Uterus (tissue), 3 donors: ENCODE measurements at regions not wholly inside any gene's neighbourhood (a gene's known extent, or its start where the extent isn't known, plus 50 kb on each side); places are given as distances from the start of the nearest gene placed in this dataset.
"Not testable (repeated sequence)": the region's sequence is repeated elsewhere in the genome, so short reads cannot be mapped to it uniquely, and the experiment has no call there.

ENCODE experiments used
- DNase-seq, 2 donors: peaks; one replicate each; pipeline ENCODE4 v3.0.0-alpha.2; 2019 to 2020
- H3K27ac ChIP-seq, 2 donors: fragments of 200-600 bp; sonication (generic); 1 replicate in 1 of 2; 2 replicates in 1 of 2; pipeline ENCODE4 v1.5.1; 2016 to 2018
- H3K27me3 ChIP-seq, 2 donors: fragments of 200-600 bp; sonication (generic); one replicate each; pipeline ENCODE4 v1.5.1; 2018 to 2019; ENCODE audit warnings: control low read depth in 1 of 2
- H3K36me3 ChIP-seq, 2 donors: fragments of 200-600 bp; sonication (generic); one replicate each; pipeline ENCODE4 v1.5.1; 2019; ENCODE audit warnings: control low read depth in 1 of 2
- H3K4me1 ChIP-seq, 2 donors: fragments of 200-600 bp; sonication (generic); one replicate each; pipeline ENCODE4 v1.5.1; 2018 to 2019; ENCODE audit warnings: control low read depth in 1 of 2
- H3K4me3 ChIP-seq, 2 donors: fragments of 200-600 bp; sonication (generic); 1 replicate in 1 of 2; 2 replicates in 1 of 2; pipeline ENCODE4 v1.5.1; 2018 to 2019; ENCODE audit warnings: mild to moderate bottlenecking in 1 of 2
- H3K9me3 ChIP-seq, 2 donors: fragments of 200-600 bp; sonication (generic); one replicate each; pipeline ENCODE4 v1.5.1; 2019; ENCODE audit warnings: control low read depth in 1 of 2
- POLR2A ChIP-seq, 2 donors: fragments of 450-650 bp; IDR thresholded peaks; one replicate each; pipeline ENCODE4 v1.6.1; 2016; ENCODE audit warnings: antibody characterized with exemption in 2 of 2, mild to moderate bottlenecking in 1 of 2, moderate library complexity in 1 of 2
- intact Hi-C: fragments of 100-400 bp; cut with DNase I; formaldehyde crosslinking; loops from one replicate; pipeline ENCODE4 v1.15.1; 2023; ENCODE audit warnings: low total_unique reads
- TF ChIP-seq, protein P1 (sequence below), 4 experiments: fragments of 200-600 bp in 2 of 4; fragments of 450-650 bp in 2 of 4; sonication (generic) in 2 of 4; IDR thresholded peaks; one replicate each; pipeline ENCODE4 v1.5.1; 2016 to 2019; ENCODE audit warnings: antibody characterized with exemption in 4 of 4, mild to moderate bottlenecking in 2 of 4, moderate library complexity in 1 of 4
- donor health status: DM: yes; HTN: yes; CAD: no.

DNA sequence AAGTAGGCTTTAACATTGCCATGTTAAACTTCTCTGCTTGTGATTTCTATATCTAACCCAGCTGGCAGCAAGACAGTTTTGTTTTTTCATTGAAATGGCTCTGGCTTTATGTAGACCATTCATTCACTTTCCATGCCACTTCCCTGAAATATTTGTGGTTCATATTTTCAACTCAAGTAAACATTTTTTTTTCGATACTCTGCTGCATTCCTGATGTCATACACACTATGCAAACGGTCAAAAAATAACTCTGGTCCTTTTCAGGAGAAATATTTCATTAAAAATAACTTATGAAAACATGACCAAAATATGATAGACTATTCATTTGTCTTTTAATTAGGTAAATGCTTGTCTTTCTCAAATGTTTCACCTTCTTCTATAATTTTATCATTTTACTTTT lies 116.3 kb downstream of the USP22 start:
- Histone ChIP-seq H3K4me3 (peak overlapping the region in 1 of 2 donors; percentile 2), H3K9me3 (no peaks in the 10 kb centered on the region), H3K27ac (peak overlapping the region; percentile 89 to 92), H3K27me3 (no peaks in the 10 kb centered on the region), H3K4me1 (peaks cover 0 to 5% of the 10 kb centered on the region in 2 donors), H3K36me3 (no peaks in the 10 kb centered on the region)
- intact Hi-C loops, result no loop called here
- no peak for DNase-seq
- TF ChIP-seq POLR2A (IDR thresholded peaks at IDR 0.05), result no peak
- TF ChIP-seq, protein P1, sequence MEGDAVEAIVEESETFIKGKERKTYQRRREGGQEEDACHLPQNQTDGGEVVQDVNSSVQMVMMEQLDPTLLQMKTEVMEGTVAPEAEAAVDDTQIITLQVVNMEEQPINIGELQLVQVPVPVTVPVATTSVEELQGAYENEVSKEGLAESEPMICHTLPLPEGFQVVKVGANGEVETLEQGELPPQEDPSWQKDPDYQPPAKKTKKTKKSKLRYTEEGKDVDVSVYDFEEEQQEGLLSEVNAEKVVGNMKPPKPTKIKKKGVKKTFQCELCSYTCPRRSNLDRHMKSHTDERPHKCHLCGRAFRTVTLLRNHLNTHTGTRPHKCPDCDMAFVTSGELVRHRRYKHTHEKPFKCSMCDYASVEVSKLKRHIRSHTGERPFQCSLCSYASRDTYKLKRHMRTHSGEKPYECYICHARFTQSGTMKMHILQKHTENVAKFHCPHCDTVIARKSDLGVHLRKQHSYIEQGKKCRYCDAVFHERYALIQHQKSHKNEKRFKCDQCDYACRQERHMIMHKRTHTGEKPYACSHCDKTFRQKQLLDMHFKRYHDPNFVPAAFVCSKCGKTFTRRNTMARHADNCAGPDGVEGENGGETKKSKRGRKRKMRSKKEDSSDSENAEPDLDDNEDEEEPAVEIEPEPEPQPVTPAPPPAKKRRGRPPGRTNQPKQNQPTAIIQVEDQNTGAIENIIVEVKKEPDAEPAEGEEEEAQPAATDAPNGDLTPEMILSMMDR (IDR thresholded peaks at IDR 0.05), result no peak

- peak overlapping the region in 1 of 2 donors; percentile 13 for H3K4me3 ChIP-seq
- intact Hi-C loops, result no loop called here
- no peaks in the 10 kb centered on the region for H3K9me3 ChIP-seq
- peak overlapping the region; percentile 89 to 92 for H3K27ac ChIP-seq
- peak; percentile 52 to 67 for DNase-seq
- no peaks in the 10 kb centered on the region for H3K36me3 ChIP-seq
- TF ChIP-seq, protein P1 (IDR thresholded peaks at IDR 0.05), result no peak
- TF ChIP-seq POLR2A (IDR thresholded peaks at IDR 0.05), result peak; percentile 11 to 22
- H3K4me1 ChIP-seq, result peaks cover 0 to 5% of the 10 kb centered on the region in 2 donors
- no peaks in the 10 kb centered on the region for H3K27me3 ChIP-seq
These were observed 115.4 kb downstream of the USP22 start for GRCh38 chr17:20927308-20927977.

GRCh38 chr17:20929334-20929733 lies 113.5 kb downstream of the USP22 start:
- no peaks in the 10 kb centered on the region for H3K9me3 ChIP-seq
- TF ChIP-seq, protein P1 (IDR thresholded peaks at IDR 0.05), result no peak
- TF ChIP-seq POLR2A (IDR thresholded peaks at IDR 0.05), result no peak
- intact Hi-C loops, result no loop called here
- H3K36me3 ChIP-seq, result no peaks in the 10 kb centered on the region
- H3K27me3 ChIP-seq, result no peaks in the 10 kb centered on the region
- DNase-seq, result no peak
- peak overlapping the region; percentile 89 to 92 for H3K27ac ChIP-seq
- H3K4me3 ChIP-seq, result no peak overlapping the region
- H3K4me1 ChIP-seq, result peaks cover 0 to 4% of the 10 kb centered on the region in 2 donors

GRCh38 chr17:20930081-20930760 lies 112.6 kb downstream of the USP22 start:
- Histone ChIP-seq H3K4me3 (no peak overlapping the region), H3K4me1 (peaks cover 0 to 6% of the 10 kb centered on the region in 2 donors), H3K27ac (peak overlapping the region; percentile 89 to 92), H3K36me3 (no peaks in the 10 kb centered on the region), H3K9me3 (no peaks in the 10 kb centered on the region), H3K27me3 (no peaks in the 10 kb centered on the region)
- DNase-seq, result no peak
- TF ChIP-seq, protein P1 (IDR thresholded peaks at IDR 0.05), result no peak
- TF ChIP-seq POLR2A (IDR thresholded peaks at IDR 0.05), result no peak
- intact Hi-C loops, result no loop called here

GRCh38 chr17:20933040-20933439 lies 109.8 kb downstream of the USP22 start:
- H3K27me3 ChIP-seq, H3K9me3 ChIP-seq, H3K36me3 ChIP-seq, intact Hi-C loops, H3K4me3 ChIP-seq, DNase-seq: not testable (repeated sequence)
- Histone ChIP-seq H3K27ac (peak overlapping the region in 1 of 2 donors; percentile 8), H3K4me1 (peaks cover 0 to 10% of the 10 kb centered on the region in 2 donors)
